ENCODE measurements at regions not wholly inside any gene's neighbourhood (a gene's known extent, or its start where the extent isn't known, plus 50 kb on each side); places are given as distances from the start of the nearest gene placed in this dataset.
"Not testable (repeated sequence)": the region's sequence is repeated elsewhere in the genome, so short reads cannot be mapped to it uniquely, and the experiment has no call there.

- DNase-seq (ENCODE audit: low spot score); FAIRE-seq: not testable (repeated sequence)
Measured at GRCh38 chr5:9752670-9753069, 122.5 kb upstream of the TAS2R1 start.

DNA sequence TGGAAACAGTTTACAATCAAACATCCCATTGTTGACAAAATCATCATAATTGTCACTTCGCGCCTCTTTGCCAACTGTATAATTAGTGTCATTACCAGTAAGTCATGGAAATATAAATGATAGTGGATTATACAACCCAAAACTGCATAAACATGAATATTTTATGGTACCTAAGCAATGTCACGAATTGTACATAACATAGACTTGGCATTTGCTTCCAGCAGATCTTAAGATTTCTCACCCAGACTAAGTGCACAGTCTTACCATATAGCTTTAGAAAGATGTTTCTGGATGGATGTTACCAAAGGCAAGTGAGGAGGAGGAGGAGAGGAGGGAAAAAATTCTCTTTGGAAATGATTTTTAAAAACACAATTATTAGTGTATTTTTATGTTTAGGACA, 113.4 kb upstream of the TAS2R1 start:
- DNase-seq (ENCODE audit: low spot score) (no peak), FAIRE-seq (no peak)

- no peak for DNase-seq (ENCODE audit: low spot score)
- no peak for FAIRE-seq
Measured at GRCh38 chr5:9742848-9743247, 112.7 kb upstream of the TAS2R1 start.

- FAIRE-seq (no peak), DNase-seq (ENCODE audit: low spot score) (no peak)
Measured at GRCh38 chr5:9739135-9739534, 109.0 kb upstream of the TAS2R1 start.

- FAIRE-seq (no peak), DNase-seq (ENCODE audit: low spot score) (no peak)
Measured at GRCh38 chr5:9737265-9737664, 107.1 kb upstream of the TAS2R1 start.

DNA sequence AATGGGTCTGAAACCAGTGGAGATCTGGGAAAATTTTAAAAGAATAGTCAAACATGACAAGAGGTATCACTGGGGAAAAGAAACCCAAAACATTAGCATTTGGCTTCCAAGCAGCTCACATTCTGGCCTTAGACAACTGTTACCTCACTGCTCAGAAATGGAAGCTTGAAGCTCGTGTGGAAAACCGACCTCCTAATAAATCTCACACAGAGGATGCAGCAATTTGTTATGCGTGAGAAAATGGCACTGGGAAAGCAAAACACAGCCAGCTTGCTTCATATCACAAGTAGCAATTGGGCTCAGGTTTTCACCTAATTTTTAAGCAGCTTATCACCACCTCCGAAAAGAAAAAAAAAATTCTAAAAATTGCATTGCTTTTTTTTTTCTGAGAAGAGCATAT, 103.3 kb upstream of the TAS2R1 start:
- no peak for DNase-seq (ENCODE audit: low spot score)
- FAIRE-seq: no peak

GRCh38 chr5:9731159-9731558, 101.0 kb upstream of the TAS2R1 start:
- DNase-seq (ENCODE audit: low spot score) (no peak), FAIRE-seq (no peak)

- DNase-seq (ENCODE audit: low spot score): no peak
- no peak for FAIRE-seq
Measured at GRCh38 chr5:9728261-9728660, 98.1 kb upstream of the TAS2R1 start.

- DNase-seq (ENCODE audit: low spot score): no peak
- FAIRE-seq: no peak
Measured at GRCh38 chr5:9726931-9727330, 96.8 kb upstream of the TAS2R1 start.

DNA sequence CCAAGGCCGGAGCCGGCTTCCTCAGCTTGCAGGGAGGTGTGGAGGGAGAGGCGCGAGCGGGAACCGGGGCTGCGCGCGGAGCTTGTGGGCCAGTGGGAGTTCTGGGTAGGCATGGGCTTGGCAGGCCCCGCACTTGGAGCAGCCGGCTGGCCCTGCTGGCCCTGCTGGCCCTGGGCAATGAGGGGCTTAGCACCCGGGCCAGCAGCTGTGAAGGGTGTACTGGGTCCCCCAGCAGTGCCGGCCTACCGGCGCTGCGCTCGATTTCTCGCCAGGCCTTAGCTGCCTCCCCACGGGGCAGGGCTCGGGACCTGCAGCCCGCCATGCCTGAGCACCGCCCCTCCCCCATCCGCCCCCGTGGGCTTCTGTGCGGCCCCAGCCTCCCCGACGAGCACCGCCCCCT, 95.1 kb upstream of the TAS2R1 start:
- not testable (repeated sequence) for DNase-seq (ENCODE audit: low spot score); FAIRE-seq

DNA sequence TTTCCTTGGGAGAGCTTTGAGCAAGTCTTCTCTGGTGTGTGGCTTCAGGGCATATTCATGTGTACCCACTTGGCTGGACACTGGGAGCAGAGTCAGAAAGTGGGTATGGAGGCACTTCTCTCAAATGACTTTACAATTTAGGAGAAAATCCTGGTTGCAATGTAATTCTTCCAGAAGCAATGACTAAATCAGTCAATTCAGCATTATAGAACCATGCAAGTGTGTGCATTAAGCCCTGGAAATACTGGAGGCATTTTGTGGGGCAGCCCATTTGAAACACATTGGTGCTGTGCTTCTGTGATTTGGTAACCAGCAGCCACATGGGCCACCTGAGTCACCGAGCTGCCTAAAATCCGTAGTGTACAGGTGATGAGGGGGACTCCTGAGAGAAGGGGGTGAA, 94.6 kb upstream of the TAS2R1 start:
- FAIRE-seq (no peak), DNase-seq (ENCODE audit: low spot score) (no peak)

DNA sequence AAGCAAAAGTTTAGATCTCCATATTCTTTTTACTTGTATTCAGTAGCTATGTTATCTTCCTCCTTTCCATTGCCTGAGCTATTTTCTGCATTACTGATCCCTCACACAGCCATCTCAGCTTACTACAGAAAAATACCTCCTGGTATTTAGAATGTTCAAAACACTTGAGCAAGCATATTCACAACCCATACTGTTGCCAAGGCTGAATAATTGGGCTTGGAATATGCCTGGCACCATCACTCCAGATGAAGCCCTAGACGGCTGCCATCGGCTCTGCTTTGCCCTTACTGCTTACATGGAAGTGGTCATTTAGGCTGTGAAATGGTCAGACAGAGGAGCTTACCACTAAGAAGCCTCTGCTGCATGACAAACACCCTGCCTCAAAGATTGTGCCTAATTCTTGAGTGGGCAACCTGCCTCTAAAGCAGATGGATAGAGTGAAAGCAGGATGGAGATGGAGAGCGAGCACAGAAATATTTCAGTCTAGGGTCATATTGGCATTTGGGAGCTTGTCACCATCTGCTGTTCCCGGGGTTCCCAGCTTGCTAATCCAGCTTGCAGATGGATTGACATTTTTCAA, 92.5 kb upstream of the TAS2R1 start:
- FAIRE-seq (no peak), DNase-seq (ENCODE audit: low spot score) (no peak)

DNA sequence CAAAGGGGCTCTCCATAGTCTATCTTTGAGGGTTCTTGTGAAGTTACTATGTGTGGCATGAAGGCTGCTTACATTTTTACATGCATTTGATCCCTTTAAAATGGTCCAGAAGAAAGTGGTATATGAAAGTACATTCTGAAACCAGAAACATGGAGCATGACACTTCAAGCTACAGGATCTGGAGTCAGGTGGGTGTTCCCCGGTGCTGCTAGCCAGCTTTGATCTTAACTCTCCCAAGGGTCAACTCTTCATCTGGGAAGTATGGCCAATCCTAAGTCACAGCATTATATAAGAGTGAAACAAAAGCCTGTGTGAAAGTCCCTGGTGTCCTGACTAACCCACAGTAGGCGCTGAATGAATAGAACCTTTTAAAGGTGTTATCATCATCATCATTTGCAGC, 91.0 kb upstream of the TAS2R1 start:
- DNase-seq (ENCODE audit: low spot score) (no peak), FAIRE-seq (no peak)

DNA sequence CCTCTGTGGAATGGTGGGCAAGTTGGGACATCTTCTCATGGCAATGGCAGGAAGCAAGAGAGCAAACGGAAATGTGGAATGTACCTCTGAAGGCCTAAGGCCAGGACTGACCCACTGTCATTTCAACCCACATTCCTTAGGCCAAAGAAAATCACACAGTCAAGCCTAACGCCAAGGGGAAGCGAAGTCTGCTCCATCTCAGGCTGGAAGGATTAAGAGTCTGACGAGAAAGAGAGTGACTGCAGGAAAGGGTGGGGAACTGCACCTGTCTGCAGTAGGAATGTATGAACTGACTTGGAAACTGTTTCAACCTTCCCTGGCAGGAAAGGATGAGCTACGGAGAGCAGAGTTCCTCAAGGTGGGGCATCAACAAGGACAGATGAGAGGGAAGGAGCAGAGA, 90.2 kb upstream of the TAS2R1 start:
- DNase-seq (ENCODE audit: low spot score): no peak
- no peak for FAIRE-seq

DNA sequence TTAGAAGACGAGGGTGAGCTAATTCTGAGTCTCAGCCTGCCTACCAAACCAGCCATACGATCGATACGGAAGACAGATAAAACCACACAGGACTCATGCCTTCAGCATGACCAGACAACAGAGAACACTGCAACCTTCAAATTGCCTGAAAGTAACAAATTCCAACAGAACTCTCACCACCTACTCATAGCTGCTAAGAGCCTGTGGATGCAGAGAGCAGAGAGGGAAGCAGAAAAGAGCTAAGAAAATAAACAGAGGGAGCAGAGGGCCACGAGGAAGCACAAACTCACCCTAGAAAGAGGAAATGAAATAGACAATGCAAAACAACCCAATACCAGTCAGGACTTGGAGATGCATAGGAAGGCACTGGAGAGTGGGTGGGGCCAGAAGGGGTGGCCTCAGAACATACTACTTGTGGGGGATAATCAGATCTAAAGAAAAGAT, 86.7 kb upstream of the TAS2R1 start:
- FAIRE-seq: no peak
- DNase-seq (ENCODE audit: low spot score): no peak

GRCh38 chr5:9715891-9716335, 85.8 kb upstream of the TAS2R1 start:
- no peak for DNase-seq (ENCODE audit: low spot score)

DNA sequence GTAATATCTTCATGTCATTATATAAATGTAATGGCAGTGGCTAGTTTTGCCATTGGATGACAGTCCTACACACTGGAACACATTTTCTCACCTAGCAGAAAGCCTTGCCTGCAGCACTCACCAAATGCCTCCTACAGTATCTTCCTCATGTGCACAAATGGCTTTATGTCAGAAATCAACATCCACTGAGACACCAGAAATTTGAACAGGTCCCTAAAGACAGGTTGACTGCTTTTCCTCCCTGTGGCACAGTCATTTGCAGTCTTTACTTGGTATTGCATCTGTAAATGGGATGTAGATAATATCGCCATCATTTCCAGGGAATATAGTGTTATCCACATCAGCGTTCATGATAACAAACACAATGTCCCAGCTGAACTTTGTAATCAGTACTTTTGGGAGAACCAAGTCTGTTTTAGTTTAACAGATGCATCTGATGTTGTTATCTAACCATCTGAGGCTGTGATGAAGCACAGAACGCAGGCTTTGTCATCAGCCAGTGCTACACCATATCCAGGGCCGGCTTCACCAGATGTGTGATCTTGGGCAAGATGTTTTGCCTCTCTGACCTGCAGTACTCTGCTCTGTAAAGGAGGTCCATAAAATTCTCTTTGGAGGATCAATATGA, 83.9 kb upstream of the TAS2R1 start:
- FAIRE-seq: no peak
- no peak for DNase-seq (ENCODE audit: low spot score)

More at GRCh38 chr5:9715891-9716335, 85.8 kb upstream of the TAS2R1 start:
- no peak for FAIRE-seq

- FAIRE-seq (no peak), DNase-seq (ENCODE audit: low spot score) (no peak)
Measured at GRCh38 chr5:9713356-9713755, 83.2 kb upstream of the TAS2R1 start.

DNA sequence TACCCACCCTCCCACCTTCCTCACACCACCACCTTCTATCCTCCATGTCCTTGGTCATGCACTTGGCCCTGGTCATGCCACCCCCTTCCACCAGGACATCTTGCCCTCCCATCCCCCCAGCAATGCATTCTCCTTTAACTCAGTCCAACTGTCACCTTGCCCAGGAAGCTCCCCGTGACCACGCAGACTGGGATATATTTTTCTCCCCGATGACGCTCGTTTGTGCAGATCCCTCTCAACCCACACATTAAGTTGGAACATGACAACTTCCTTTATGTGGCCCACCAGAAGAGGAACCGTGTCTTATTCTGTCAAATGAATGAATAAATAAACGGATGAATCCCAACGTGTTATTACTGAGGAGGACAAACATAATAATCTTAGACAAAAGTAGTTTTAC, 82.8 kb upstream of the TAS2R1 start:
- FAIRE-seq: peak; percentile 96
- no peak for DNase-seq (ENCODE audit: low spot score)

GRCh38 chr5:9712506-9712905, 82.4 kb upstream of the TAS2R1 start:
- FAIRE-seq (no peak), DNase-seq (ENCODE audit: low spot score) (peak; percentile 29)

DNA sequence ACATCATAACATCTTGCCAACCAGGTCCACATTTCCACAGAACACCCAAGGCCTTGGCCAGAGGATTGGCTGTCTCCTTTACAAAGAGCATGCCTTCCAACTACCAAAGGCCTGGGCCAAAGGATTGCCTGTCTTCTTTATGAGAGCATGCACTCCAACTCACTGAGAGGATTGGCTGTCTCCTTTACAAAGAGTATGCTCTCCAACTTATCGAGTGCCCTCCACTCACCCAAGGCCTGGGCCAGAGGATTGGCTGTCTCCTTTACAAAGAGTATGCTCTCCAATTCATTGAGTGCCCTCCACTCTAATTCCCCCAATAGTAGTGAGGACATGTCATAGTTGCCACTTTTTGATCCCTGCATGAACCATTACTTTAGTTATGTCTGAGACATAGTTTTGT, 79.9 kb upstream of the TAS2R1 start:
- FAIRE-seq: no peak
- DNase-seq (ENCODE audit: low spot score): no peak

GRCh38 chr5:9707732-9708462, 77.7 kb upstream of the TAS2R1 start:
- DNase-seq (ENCODE audit: low spot score): no peak
- no peak for FAIRE-seq

DNA sequence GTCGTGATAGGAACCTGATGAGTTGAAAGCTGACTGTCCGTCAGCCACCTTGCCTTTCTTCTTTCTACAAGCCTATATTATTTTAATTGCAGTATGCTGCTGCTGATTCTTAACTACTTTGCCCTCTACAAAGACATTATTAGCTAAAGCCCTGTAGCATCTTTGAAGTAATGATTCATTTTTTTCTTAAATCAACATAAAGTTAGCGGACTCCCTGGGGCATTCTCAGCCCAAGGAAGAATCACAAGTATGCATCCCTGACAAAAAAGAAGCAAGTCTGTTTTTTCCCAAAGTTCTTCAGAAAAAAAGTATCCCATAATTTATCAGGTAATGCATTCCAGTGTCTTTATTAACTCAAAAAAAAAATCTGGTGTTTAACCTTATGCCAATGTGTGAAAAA, 69.5 kb upstream of the TAS2R1 start:
- DNase-seq (ENCODE audit: low spot score): no peak
- FAIRE-seq: no peak

Measured in urothelium cell line (cell line).